HCT116 (cell line): ENCODE measurements at regions not wholly inside any gene's neighbourhood (a gene's known extent, or its start where the extent isn't known, plus 50 kb on each side); places are given as distances from the start of the nearest gene placed in this dataset.

Experiments
- ATAC-seq: fragments of 200-7000 bp; cut with Tn5 transposase; 2 replicates; pipeline ENCODE4 v1.9.1; 2020; ENCODE audit warnings: mild to moderate bottlenecking, moderate library complexity
- BruUV-seq: library from RNA; stranded (reverse); fragments of 400-500 nt; replicated peaks from 2 replicates; lab custom pipeline; 2021; lab: Mats Ljungman, UMichigan
- CTCF ChIA-PET: fragments of 300-600 bp; sonication (Branson Sonifier 250); formaldehyde crosslinking; loops from one replicate; lab custom pipeline; 2021; ENCODE audit warnings: antibody characterized with exemption; lab: Charles Lee
- POLR2A ChIA-PET: fragments of 300-600, 350-600 bp; sonication (Branson Sonifier 250); formaldehyde crosslinking; loops from one replicate; lab custom pipeline; 2021; ENCODE audit warnings: antibody characterized with exemption; lab: Charles Lee
- RAD21 ChIA-PET, 2 experiments: fragments of 300-600 bp; sonication (Branson Sonifier 250); formaldehyde crosslinking; loops; one replicate each; lab custom pipeline; 2023; ENCODE audit warnings: low total read pairs in 2 of 2; ENCODE audit not compliant: uncharacterized antibody in 2 of 2, unreplicated experiment in 2 of 2, low non-redundant PET in 1 of 2; lab: Charles Lee
- DNase-seq: peaks from one replicate; pipeline ENCODE4 v3.0.0-alpha.2; 2010; ENCODE audit warnings: low read depth, low spot score
- H2AFZ ChIP-seq: fragments of 200-600 bp; shearing (Covaris generic), sonication (generic); 2 replicates; pipeline ENCODE4 v1.6.1; 2017; ENCODE audit warnings: low read depth, mixed run types, mixed read lengths, antibody characterized with exemption, low read length; ENCODE audit not compliant: poor library complexity, severe bottlenecking
- H3K27ac ChIP-seq: 2 replicates; pipeline ENCODE4 v1.5.1; 2012; ENCODE audit warnings: low read depth, low read length
- H3K27me3 ChIP-seq: fragments of 200-600 bp; sonication (generic); 2 replicates; pipeline ENCODE4 v1.6.1; 2016; ENCODE audit warnings: mixed run types, low read length, mixed read lengths; ENCODE audit not compliant: insufficient read depth
- H3K36me3 ChIP-seq, 2 experiments: fragments of 200-500 bp in 1 of 2; fragments of 200-600 bp in 1 of 2; sonication (Bioruptor generic) in 1 of 2; sonication (generic) in 1 of 2; 2 replicates each; pipeline versions ENCODE4 v1.5.1 to v1.6.1; 2014 to 2016; ENCODE audit warnings: low read length in 2 of 2, inconsistent platforms in 1 of 2, mixed read lengths in 1 of 2, mixed run types in 1 of 2; ENCODE audit not compliant: insufficient read depth in 2 of 2, control insufficient read depth in 1 of 2
- H3K4me1 ChIP-seq, 2 experiments: fragments of 200-600 bp in 1 of 2; sonication (generic) in 1 of 2; 2 replicates each; pipeline versions ENCODE4 v1.5.1 to v1.6.1; 2012 to 2017; ENCODE audit warnings: low read length in 2 of 2, inconsistent platforms in 1 of 2, mild to moderate bottlenecking in 1 of 2, mixed read lengths in 1 of 2, mixed run types in 1 of 2, moderate library complexity in 1 of 2; ENCODE audit not compliant: insufficient read depth in 2 of 2, control insufficient read depth in 1 of 2
- H3K4me2 ChIP-seq: fragments of 200-600 bp; sonication (generic); 2 replicates; pipeline ENCODE4 v1.6.1; 2017; ENCODE audit warnings: mixed run types, low read length, mixed read lengths
- H3K4me3 ChIP-seq, 2 experiments: fragments of 200-600 bp in 1 of 2; sonication (generic) in 1 of 2; replicated peaks in 1 of 2; 2 replicates each; pipeline ENCODE4 v1.5.1; 2011 to 2016; ENCODE audit warnings: low read length in 2 of 2, control low read depth in 1 of 2, low read depth in 1 of 2, mild to moderate bottlenecking in 1 of 2, mixed read lengths in 1 of 2, mixed run types in 1 of 2
- H3K79me2 ChIP-seq: fragments of 200-600 bp; sonication (generic); 2 replicates; pipeline ENCODE4 v1.6.1; 2017; ENCODE audit warnings: mild to moderate bottlenecking, mixed run types, low read length, moderate library complexity, mixed read lengths; ENCODE audit not compliant: insufficient read depth
- H3K9ac ChIP-seq: fragments of 200-600 bp; sonication (generic); 2 replicates; pipeline ENCODE4 v1.6.1; 2016; ENCODE audit warnings: low read length, mixed read lengths
- H3K9me2 ChIP-seq: fragments of 200-600 bp; sonication (generic), shearing (Covaris generic); 2 replicates; pipeline ENCODE4 v1.6.1; 2017; ENCODE audit warnings: mixed run types, mild to moderate bottlenecking, moderate library complexity; ENCODE audit not compliant: insufficient read depth
- H3K9me3 ChIP-seq, 2 experiments: fragments of 200-500 bp in 1 of 2; fragments of 200-600 bp in 1 of 2; sonication (Bioruptor generic) in 1 of 2; sonication (generic) in 1 of 2; 2 replicates each; pipeline ENCODE4 v1.6.1; 2014 to 2017; ENCODE audit warnings: low read length in 2 of 2, mixed read lengths in 2 of 2, inconsistent platforms in 1 of 2, low read depth in 1 of 2, mild to moderate bottlenecking in 1 of 2, mixed run types in 1 of 2, moderate library complexity in 1 of 2; ENCODE audit not compliant: control insufficient read depth in 1 of 2, insufficient read depth in 1 of 2
- H4K20me1 ChIP-seq: fragments of 200-600 bp; sonication (generic), shearing (Covaris generic); 2 replicates; pipeline ENCODE4 v1.6.1; 2017; ENCODE audit warnings: mixed run types, mild to moderate bottlenecking, moderate library complexity; ENCODE audit not compliant: insufficient read depth
- CTCF ChIP-seq, 3 experiments: fragments of 200-600 bp in 1 of 3; sonication (generic) in 1 of 3; IDR thresholded peaks in 2 of 3; conservative IDR thresholded peaks in 1 of 3; 2 replicates each; pipeline ENCODE4 v1.5.1; 2012 to 2017; ENCODE audit warnings: low read depth in 2 of 3, low read length in 2 of 3, antibody characterized with exemption in 1 of 3, borderline replicate concordance in 1 of 3, control low read depth in 1 of 3, mild to moderate bottlenecking in 1 of 3, mixed read lengths in 1 of 3, mixed run types in 1 of 3, moderate library complexity in 1 of 3; ENCODE audit not compliant: insufficient read depth in 1 of 3
- ELF1 ChIP-seq: IDR thresholded peaks from 2 replicates; pipeline ENCODE4 v1.6.1; 2012; ENCODE audit warnings: low read depth, borderline replicate concordance
- MAX ChIP-seq: IDR thresholded peaks from 2 replicates; pipeline ENCODE4 v1.6.1; 2012
- POLR2A ChIP-seq: IDR thresholded peaks from 2 replicates; pipeline ENCODE4 v1.7.0; 2011; ENCODE audit warnings: borderline replicate concordance; ENCODE audit not compliant: insufficient read depth, insufficient read length; ENCODE audit errors: extremely low read depth
- SIN3A ChIP-seq: IDR thresholded peaks from 2 replicates; pipeline ENCODE4 v1.6.1; 2012; ENCODE audit warnings: low read depth
- SP1 ChIP-seq: IDR thresholded peaks from 2 replicates; pipeline ENCODE4 v1.6.1; 2012; ENCODE audit warnings: low read depth
- YY1 ChIP-seq: IDR thresholded peaks from 2 replicates; pipeline ENCODE4 v1.6.1; 2011; ENCODE audit warnings: low read length, low read depth, moderate library complexity, mild to moderate bottlenecking; ENCODE audit not compliant: insufficient replicate concordance; ENCODE audit errors: extremely low read depth
- intact Hi-C: fragments of 100-400 bp; cut with micrococcal nuclease; formaldehyde crosslinking; loops from 2 replicates; pipeline ENCODE4 v1.10.0; 2022

DNA sequence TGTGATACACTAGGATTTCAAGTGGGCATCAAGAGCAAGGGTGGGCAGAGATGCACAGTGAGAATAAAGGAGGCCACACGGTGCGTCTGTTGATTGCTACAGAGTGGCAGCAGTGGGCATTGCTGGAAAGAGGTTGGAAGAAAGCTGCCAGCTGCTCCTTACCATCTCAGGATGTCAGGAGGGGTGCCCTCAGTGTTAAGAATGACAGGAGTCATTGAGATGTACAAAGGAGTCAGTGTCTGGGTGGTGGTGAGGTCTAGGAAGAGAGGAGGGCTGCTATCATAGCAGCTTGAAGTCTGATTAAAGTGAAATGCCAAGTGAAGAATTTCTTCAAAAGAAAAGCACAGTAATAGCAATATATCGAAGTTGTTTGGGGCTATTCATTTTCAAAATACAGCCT is 992.7 kb downstream of the TTLL7 start:
- BruUV-seq: no TSS peak
- Histone ChIP-seq H3K27me3 (no peaks in the 10 kb centered on the region), H3K4me1 (no peaks in the 10 kb centered on the region), H3K9ac (no peak overlapping the region), H3K27ac (no peak overlapping the region), H3K79me2 (no peaks in the 10 kb centered on the region), H3K4me3 (no peak overlapping the region), H4K20me1 (no peaks in the 10 kb centered on the region), H3K36me3 (no peaks in the 10 kb centered on the region), H3K9me3 (no peaks in the 10 kb centered on the region), H3K4me2 (no peak overlapping the region), H2AFZ (no peak overlapping the region), H3K9me2 (no peaks in the 10 kb centered on the region)
- DNase-seq: no peak
- no peak for TF ChIP-seq POLR2A
- intact Hi-C loops: no loop called here
- POLR2A ChIA-PET: no interaction called here
- no peak for ATAC-seq
- RAD21 ChIA-PET: no interaction called here
- CTCF ChIA-PET: no interaction called here

- no peaks in the 10 kb centered on the region for H4K20me1 ChIP-seq
- no TSS peak for BruUV-seq
- H3K9me2 ChIP-seq: no peaks in the 10 kb centered on the region
- H3K27me3 ChIP-seq: no peaks in the 10 kb centered on the region
- ChIA-PET CTCF (no interaction called here), POLR2A (no interaction called here), RAD21 (no interaction called here)
- no peaks in the 10 kb centered on the region for H3K79me2 ChIP-seq
- H3K36me3 ChIP-seq: no peaks in the 10 kb centered on the region
- TF ChIP-seq SP1: no peak
- TF ChIP-seq YY1: no peak
- TF ChIP-seq CTCF (IDR thresholded peaks at IDR 0.05 in 2 of 3, conservative IDR thresholded peaks at IDR 0.05 in 1 of 3; ENCODE audit: borderline replicate concordance in 1 of 3, insufficient read depth in 1 of 3, low read depth in 2 of 3, low read length in 2 of 3): no peak
- TF ChIP-seq ELF1: no peak
- no peak for TF ChIP-seq MAX
- no peak for TF ChIP-seq SIN3A
- no peak overlapping the region for H2AFZ ChIP-seq
- no peak overlapping the region for H3K4me3 ChIP-seq
- DNase-seq (no peak), ATAC-seq (no peak)
- H3K9ac ChIP-seq: no peak overlapping the region
- intact Hi-C loops: no loop called here
- H3K4me2 ChIP-seq: no peak overlapping the region
- H3K9me3 ChIP-seq: no peaks in the 10 kb centered on the region; a peak in 1 of 4 replicates
- H3K4me1 ChIP-seq: no peaks in the 10 kb centered on the region
- H3K27ac ChIP-seq: no peak overlapping the region
These were observed 998.6 kb downstream of the TTLL7 start for GRCh38 chr1:83000286-83000685.
